ENCODE measurements at regions not wholly inside any gene's neighbourhood (a gene's known extent, or its start where the extent isn't known, plus 50 kb on each side); places are given as distances from the start of the nearest gene placed in this dataset.

DNA sequence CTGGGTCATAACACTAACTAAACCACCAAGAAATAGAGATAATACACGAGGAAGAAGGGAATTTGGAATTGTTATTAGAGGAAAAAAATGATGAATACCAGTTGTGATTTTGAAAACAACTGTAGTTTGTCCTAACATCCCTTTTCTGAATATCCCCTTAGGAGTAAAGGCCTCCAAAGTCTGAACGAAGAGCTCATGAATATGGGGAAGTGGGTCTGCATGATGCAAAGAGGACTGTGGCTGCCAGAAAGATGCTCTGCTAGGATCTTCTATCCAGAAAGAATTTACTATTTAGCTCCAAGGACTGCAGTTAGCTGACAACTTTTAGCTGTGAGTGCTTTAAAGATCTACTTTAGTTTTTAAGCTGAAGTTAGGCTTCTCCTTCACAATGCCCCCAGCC lies 308.8 kb upstream of the HS3ST5 start:
- Histone ChIP-seq H3K27me3 (ENCODE audit: insufficient read depth, low read length) (no peaks in the 10 kb centered on the region), H3F3A (ENCODE audit: insufficient read depth, low read length) (no peaks in the 10 kb centered on the region), H3K4me3 (ENCODE audit: low read depth, low read length, poor library complexity, severe bottlenecking) (no peak overlapping the region), H3K27ac (ENCODE audit: low read depth, low read length, poor library complexity, severe bottlenecking) (no peak overlapping the region), H4K20me1 (ENCODE audit: insufficient read depth, low read length) (no peaks in the 10 kb centered on the region), H2AFZ (ENCODE audit: low read length) (no peak overlapping the region), H3K36me3 (ENCODE audit: insufficient read depth, low read length) (no peaks in the 10 kb centered on the region), H3K4me1 (ENCODE audit: insufficient read depth, low read length, severe bottlenecking) (no peaks in the 10 kb centered on the region), H3K9ac (ENCODE audit: low read length) (no peak overlapping the region), H3K79me2 (ENCODE audit: insufficient read depth, low read length) (no peaks in the 10 kb centered on the region), H3K4me2 (ENCODE audit: low read length) (no peak overlapping the region), H3K9me3 (ENCODE audit: low read length) (no peaks in the 10 kb centered on the region), H3K9me2 (ENCODE audit: low read depth, low read length) (no peaks in the 10 kb centered on the region)
- no peak for TF ChIP-seq EZH2 (IDR thresholded peaks at IDR 0.05; ENCODE audit: borderline replicate concordance, low read length)
- TF ChIP-seq CTCF (IDR thresholded peaks at IDR 0.05; ENCODE audit: low read length), result no peak

DNA sequence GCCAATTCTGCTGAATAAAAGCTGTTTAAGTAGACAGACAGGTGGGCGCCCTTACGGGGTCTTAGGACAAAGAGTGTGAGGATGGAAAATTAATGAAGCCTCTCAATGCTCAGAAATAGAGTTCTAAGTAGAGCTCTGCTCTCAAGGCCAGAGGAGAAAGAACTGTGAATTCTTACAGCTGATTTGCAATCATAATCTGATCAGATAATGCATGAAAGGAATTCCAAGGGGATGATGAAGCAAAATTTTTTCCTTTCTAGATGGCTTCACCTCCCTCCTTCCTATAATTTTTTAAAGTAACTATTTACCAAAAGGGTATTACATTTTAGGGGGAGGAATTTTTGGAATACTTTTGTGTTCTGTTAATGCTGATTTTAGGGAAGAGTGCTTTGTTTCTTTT lies 308.1 kb upstream of the HS3ST5 start:
- Histone ChIP-seq H3K36me3 (ENCODE audit: insufficient read depth, low read length) (no peaks in the 10 kb centered on the region), H3K27ac (ENCODE audit: low read depth, low read length, poor library complexity, severe bottlenecking) (no peak overlapping the region), H3K9ac (ENCODE audit: low read length) (no peak overlapping the region), H4K20me1 (ENCODE audit: insufficient read depth, low read length) (no peaks in the 10 kb centered on the region), H3K9me3 (ENCODE audit: low read length) (no peaks in the 10 kb centered on the region), H3K27me3 (ENCODE audit: insufficient read depth, low read length) (no peaks in the 10 kb centered on the region), H3F3A (ENCODE audit: insufficient read depth, low read length) (no peaks in the 10 kb centered on the region), H3K79me2 (ENCODE audit: insufficient read depth, low read length) (no peaks in the 10 kb centered on the region), H3K4me3 (ENCODE audit: low read depth, low read length, poor library complexity, severe bottlenecking) (no peak overlapping the region), H3K4me1 (ENCODE audit: insufficient read depth, low read length, severe bottlenecking) (no peaks in the 10 kb centered on the region), H3K9me2 (ENCODE audit: low read depth, low read length) (no peaks in the 10 kb centered on the region), H3K4me2 (ENCODE audit: low read length) (no peak overlapping the region), H2AFZ (ENCODE audit: low read length) (no peak overlapping the region)
- no peak for TF ChIP-seq EZH2 (IDR thresholded peaks at IDR 0.05; ENCODE audit: borderline replicate concordance, low read length)
- no peak for TF ChIP-seq CTCF (IDR thresholded peaks at IDR 0.05; ENCODE audit: low read length)

DNA sequence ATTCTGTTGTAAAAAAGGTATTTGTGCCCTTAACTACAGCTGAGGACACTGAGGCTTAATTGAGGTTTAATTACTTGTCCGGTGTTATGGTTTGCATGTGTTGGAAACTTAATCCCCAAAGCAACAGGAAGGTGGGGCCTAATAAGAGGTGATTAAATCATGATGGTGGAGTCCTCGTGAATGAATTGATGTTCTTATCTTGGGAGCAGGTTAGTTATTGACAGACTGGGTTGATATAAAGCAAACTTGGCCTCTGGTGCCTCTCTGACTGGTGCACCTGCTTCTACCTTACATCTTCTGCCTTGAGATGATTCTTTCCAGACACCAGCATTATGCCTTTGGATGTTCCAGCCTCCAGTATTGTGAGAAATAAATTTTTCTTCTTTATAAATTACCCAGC lies 306.5 kb upstream of the HS3ST5 start:
- TF ChIP-seq EZH2 (IDR thresholded peaks at IDR 0.05; ENCODE audit: borderline replicate concordance, low read length) (no peak), CTCF (IDR thresholded peaks at IDR 0.05; ENCODE audit: low read length) (no peak)

More for the DNA sequence above, 306.5 kb upstream of the HS3ST5 start:
- no peak overlapping the region for H2AFZ ChIP-seq (ENCODE audit: low read length)
- H3K27me3 ChIP-seq (ENCODE audit: insufficient read depth, low read length), result no peaks in the 10 kb centered on the region
- H3K4me2 ChIP-seq (ENCODE audit: low read length), result no peak overlapping the region
- no peaks in the 10 kb centered on the region for H3F3A ChIP-seq (ENCODE audit: insufficient read depth, low read length)
- no peaks in the 10 kb centered on the region for H4K20me1 ChIP-seq (ENCODE audit: insufficient read depth, low read length)
- H3K36me3 ChIP-seq (ENCODE audit: insufficient read depth, low read length), result no peaks in the 10 kb centered on the region
- no peaks in the 10 kb centered on the region for H3K4me1 ChIP-seq (ENCODE audit: insufficient read depth, low read length, severe bottlenecking)
- H3K9me3 ChIP-seq (ENCODE audit: low read length), result no peaks in the 10 kb centered on the region
- H3K4me3 ChIP-seq (ENCODE audit: low read depth, low read length, poor library complexity, severe bottlenecking), result no peak overlapping the region
- H3K9me2 ChIP-seq (ENCODE audit: low read depth, low read length), result no peaks in the 10 kb centered on the region
- H3K79me2 ChIP-seq (ENCODE audit: insufficient read depth, low read length), result no peaks in the 10 kb centered on the region
- H3K9ac ChIP-seq (ENCODE audit: low read length), result no peak overlapping the region
- H3K27ac ChIP-seq (ENCODE audit: low read depth, low read length, poor library complexity, severe bottlenecking), result no peak overlapping the region

Data from OCI-LY1 (cell line).